ENCODE measurements at regions not wholly inside any gene's neighbourhood (a gene's known extent, or its start where the extent isn't known, plus 50 kb on each side); places are given as distances from the start of the nearest gene placed in this dataset.

- H3K27me3 ChIP-seq = no peaks in the 10 kb centered on the region
- H3K4me3 ChIP-seq = no peak overlapping the region
- H3K36me3 ChIP-seq = no peaks in the 10 kb centered on the region
- intact Hi-C loops (cut with DNase I) = no loop called here
- H3K4me1 ChIP-seq (ENCODE audit: insufficient read depth) = no peaks in the 10 kb centered on the region
- no peak for DNase-seq
- no peak overlapping the region for H3K27ac ChIP-seq
- no peaks in the 10 kb centered on the region for H3K9me3 ChIP-seq
- no peak for TF ChIP-seq CTCF (IDR thresholded peaks at IDR 0.05)
- no peak for TF ChIP-seq EP300 (IDR thresholded peaks at IDR 0.05)
- no peak for TF ChIP-seq POLR2A (IDR thresholded peaks at IDR 0.05)
- 8 to 12% (median 11%) methylated on average over 1 of the region's 1 CpG for WGBS, 3 donors
Observed at GRCh38 chr2:59383473-59383872, 1142.3 kb upstream of the FANCL start.

GRCh38 chr2:59378127-59378526 lies 1137.0 kb upstream of the FANCL start:
- intact Hi-C loops (cut with DNase I) = no loop called here
- H3K27ac ChIP-seq = no peak overlapping the region
- H3K4me1 ChIP-seq (ENCODE audit: insufficient read depth) = no peaks in the 10 kb centered on the region
- no peaks in the 10 kb centered on the region for H3K36me3 ChIP-seq
- DNase-seq = no peak
- H3K27me3 ChIP-seq = no peaks in the 10 kb centered on the region
- no peaks in the 10 kb centered on the region for H3K9me3 ChIP-seq
- no peak overlapping the region for H3K4me3 ChIP-seq
- TF ChIP-seq EP300 (IDR thresholded peaks at IDR 0.05) = no peak
- TF ChIP-seq CTCF (IDR thresholded peaks at IDR 0.05) = no peak
- no peak for TF ChIP-seq POLR2A (IDR thresholded peaks at IDR 0.05)
- WGBS, 3 donors = 85 to 100% (median 100%) methylated on average over 1 of the region's 1 CpG

GRCh38 chr2:59366288-59366687 lies 1125.2 kb upstream of the FANCL start:
- Histone ChIP-seq H3K27ac (no peak overlapping the region), H3K4me3 (no peak overlapping the region), H3K36me3 (no peaks in the 10 kb centered on the region), H3K27me3 (no peaks in the 10 kb centered on the region), H3K4me1 (ENCODE audit: insufficient read depth) (no peaks in the 10 kb centered on the region), H3K9me3 (no peaks in the 10 kb centered on the region)
- intact Hi-C loops (cut with DNase I) = no loop called here
- no peak for DNase-seq
- TF ChIP-seq POLR2A (IDR thresholded peaks at IDR 0.05) (no peak), EP300 (IDR thresholded peaks at IDR 0.05) (no peak), CTCF (IDR thresholded peaks at IDR 0.05) (no peak)

- Histone ChIP-seq H3K36me3 (no peaks in the 10 kb centered on the region), H3K27ac (no peak overlapping the region), H3K4me1 (ENCODE audit: insufficient read depth) (no peaks in the 10 kb centered on the region), H3K27me3 (no peaks in the 10 kb centered on the region), H3K4me3 (no peak overlapping the region), H3K9me3 (no peaks in the 10 kb centered on the region)
- WGBS, 3 donors = 82 to 89% (median 87%) methylated on average over 3 of the region's 3 CpGs
- DNase-seq = no peak
- intact Hi-C loops (cut with DNase I) = no loop called here
- no peak for TF ChIP-seq EP300 (IDR thresholded peaks at IDR 0.05)
- no peak for TF ChIP-seq POLR2A (IDR thresholded peaks at IDR 0.05)
Observed at GRCh38 chr2:59354498-59354897, 1113.4 kb upstream of the FANCL start.

GRCh38 chr2:59353306-59353921 lies 1112.3 kb upstream of the FANCL start:
- WGBS, 3 donors = 40 to 69% (median 56%) methylated on average over 5 of the region's 5 CpGs
- H3K9me3 ChIP-seq = no peaks in the 10 kb centered on the region
- DNase-seq = no peak
- H3K27me3 ChIP-seq = no peaks in the 10 kb centered on the region
- H3K4me3 ChIP-seq = no peak overlapping the region
- TF ChIP-seq CTCF (IDR thresholded peaks at IDR 0.05) (no peak), EP300 (IDR thresholded peaks at IDR 0.05) (no peak), POLR2A (IDR thresholded peaks at IDR 0.05) (no peak)
- H3K4me1 ChIP-seq (ENCODE audit: insufficient read depth) = no peaks in the 10 kb centered on the region
- H3K27ac ChIP-seq = no peak overlapping the region
- no peaks in the 10 kb centered on the region for H3K36me3 ChIP-seq
- intact Hi-C loops (cut with DNase I) = no loop called here
